Panc1 (cell line): ENCODE measurements at regions not wholly inside any gene's neighbourhood (a gene's known extent, or its start where the extent isn't known, plus 50 kb on each side); places are given as distances from the start of the nearest gene placed in this dataset.

Experiments used
- ATAC-seq: fragments of 200-7000 bp; cut with Tn5 transposase; 2 replicates; pipeline ENCODE4 v1.9.1; 2020; ENCODE audit warnings: mild to moderate bottlenecking, moderate library complexity
- BruUV-seq: library from RNA; stranded (reverse); fragments of 400-500 nt; replicated peaks from 2 replicates; lab custom pipeline; 2021; lab: Mats Ljungman, UMichigan
- CTCF ChIA-PET: fragments of 300-600 bp; sonication (Branson Sonifier 250); formaldehyde crosslinking; loops from one replicate; lab custom pipeline; 2022; ENCODE audit warnings: antibody characterized with exemption; lab: Charles Lee
- POLR2A ChIA-PET: fragments of 300-600 bp; sonication (Branson Sonifier 250); formaldehyde crosslinking; loops from one replicate; lab custom pipeline; 2022; ENCODE audit warnings: antibody characterized with exemption; lab: Charles Lee
- DNase-seq: peaks from one replicate; pipeline ENCODE4 v3.0.0-alpha.2; 2010; ENCODE audit warnings: low read depth, low spot score
- H3K27ac ChIP-seq: 2 replicates; pipeline ENCODE4 v1.5.1; 2011; ENCODE audit warnings: mild to moderate bottlenecking, low read length, inconsistent platforms
- H3K27me3 ChIP-seq: fragments of 200-500 bp; sonication (Bioruptor generic); 2 replicates; pipeline ENCODE4 v1.6.0; 2014; ENCODE audit warnings: low read length, inconsistent platforms; ENCODE audit not compliant: control insufficient read depth, insufficient read depth
- H3K36me3 ChIP-seq: fragments of 200-500 bp; sonication (Bioruptor generic); 2 replicates; pipeline ENCODE4 v1.5.1; 2014; ENCODE audit warnings: inconsistent platforms, mild to moderate bottlenecking, low read length, moderate library complexity; ENCODE audit not compliant: control insufficient read depth, insufficient read depth
- H3K4me1 ChIP-seq: 2 replicates; pipeline ENCODE4 v1.5.1; 2011; ENCODE audit warnings: inconsistent platforms, mild to moderate bottlenecking, low read length, moderate library complexity; ENCODE audit not compliant: control insufficient read depth, insufficient read depth
- H3K4me3 ChIP-seq, 2 experiments: 2 replicates each; pipeline ENCODE4 v1.5.1; 2011 to 2012; ENCODE audit warnings: low read depth in 2 of 2, low read length in 2 of 2, mild to moderate bottlenecking in 2 of 2, inconsistent platforms in 1 of 2, moderate library complexity in 1 of 2
- H3K9me3 ChIP-seq: fragments of 200-500 bp; sonication (Bioruptor generic); 2 replicates; pipeline ENCODE4 v1.5.1; 2014; ENCODE audit warnings: low read depth, mild to moderate bottlenecking, inconsistent platforms, low read length, moderate library complexity; ENCODE audit not compliant: control insufficient read depth, insufficient read depth
- CTCF ChIP-seq: fragments of 450-650 bp; IDR thresholded peaks from 2 replicates; pipeline ENCODE4 v1.5.1; 2017; ENCODE audit warnings: mild to moderate bottlenecking
- POLR2AphosphoS5 ChIP-seq: IDR thresholded peaks from 2 replicates; pipeline ENCODE4 v1.6.1; 2012; ENCODE audit warnings: mild to moderate bottlenecking, low read depth, low read length, moderate library complexity
- REST ChIP-seq, 2 experiments: IDR thresholded peaks; 2 replicates each; pipeline ENCODE4 v1.6.1; 2011 to 2012; ENCODE audit warnings: low read depth in 2 of 2, control low read depth in 1 of 2, low read length in 1 of 2, mild to moderate bottlenecking in 1 of 2, moderate library complexity in 1 of 2; ENCODE audit not compliant: insufficient read depth in 1 of 2
- SIN3A ChIP-seq: IDR thresholded peaks from 2 replicates; pipeline ENCODE4 v1.6.1; 2012; ENCODE audit warnings: low read depth, mild to moderate bottlenecking, low read length, moderate library complexity, borderline replicate concordance; ENCODE audit not compliant: insufficient read depth
- TCF7L2 ChIP-seq: IDR thresholded peaks from 2 replicates; pipeline ENCODE4 v1.6.1; 2011; ENCODE audit warnings: mild to moderate bottlenecking, low read depth, low read length, inconsistent platforms
- in situ Hi-C: cut with HindIII; loops from 2 replicates; pipeline ENCODE4 v1.10.0; 2016; ENCODE audit warnings: low sequenced_read_pairs, low pct_unique_long_range_greater_than_20kb
- intact Hi-C: fragments of 100-400 bp; cut with micrococcal nuclease; formaldehyde crosslinking; loops from one replicate; pipeline ENCODE4 v1.10.0; 2022; ENCODE audit not compliant: unreplicated experiment

DNA sequence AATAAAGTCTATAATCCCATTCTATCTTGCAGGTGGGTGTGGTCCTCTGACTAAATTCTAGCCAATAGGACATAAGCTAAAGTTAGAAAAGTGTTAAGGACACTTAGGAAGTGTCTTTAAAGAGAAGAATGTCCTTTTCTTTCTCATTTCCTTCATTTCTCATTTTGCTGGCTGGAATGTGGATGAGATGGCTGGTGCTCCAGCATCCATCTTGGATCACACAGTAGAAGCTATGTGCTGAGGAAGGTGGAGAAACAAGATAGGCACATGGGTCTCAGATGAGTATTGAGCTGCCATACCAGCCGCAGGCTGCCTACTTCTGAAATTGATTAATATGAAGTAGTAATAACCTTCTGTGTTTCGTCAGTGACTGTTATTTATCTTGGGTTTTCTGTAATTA lies 289.0 kb downstream of the LRFN2 start:
- POLR2A ChIA-PET, result no interaction called here
- Histone ChIP-seq H3K4me1 (no peaks in the 10 kb centered on the region), H3K27ac (no peak overlapping the region), H3K9me3 (no peaks in the 10 kb centered on the region), H3K27me3 (no peaks in the 10 kb centered on the region; the same call in 1 of the 2 replicates), H3K4me3 (no peak overlapping the region), H3K36me3 (no peaks in the 10 kb centered on the region)
- no peak for ATAC-seq
- in situ Hi-C loops, result no loop called here
- DNase-seq, result no peak
- TF ChIP-seq REST (IDR thresholded peaks at IDR 0.05; ENCODE audit: insufficient read depth in 1 of 2, low read depth in 2 of 2, low read length in 1 of 2), result no peak
- no peak for TF ChIP-seq POLR2AphosphoS5
- TF ChIP-seq CTCF, result no peak
- TF ChIP-seq TCF7L2, result no peak
- no peak for TF ChIP-seq SIN3A
- no TSS peak for BruUV-seq
- CTCF ChIA-PET, result no interaction called here
- intact Hi-C loops, result no loop called here

DNA sequence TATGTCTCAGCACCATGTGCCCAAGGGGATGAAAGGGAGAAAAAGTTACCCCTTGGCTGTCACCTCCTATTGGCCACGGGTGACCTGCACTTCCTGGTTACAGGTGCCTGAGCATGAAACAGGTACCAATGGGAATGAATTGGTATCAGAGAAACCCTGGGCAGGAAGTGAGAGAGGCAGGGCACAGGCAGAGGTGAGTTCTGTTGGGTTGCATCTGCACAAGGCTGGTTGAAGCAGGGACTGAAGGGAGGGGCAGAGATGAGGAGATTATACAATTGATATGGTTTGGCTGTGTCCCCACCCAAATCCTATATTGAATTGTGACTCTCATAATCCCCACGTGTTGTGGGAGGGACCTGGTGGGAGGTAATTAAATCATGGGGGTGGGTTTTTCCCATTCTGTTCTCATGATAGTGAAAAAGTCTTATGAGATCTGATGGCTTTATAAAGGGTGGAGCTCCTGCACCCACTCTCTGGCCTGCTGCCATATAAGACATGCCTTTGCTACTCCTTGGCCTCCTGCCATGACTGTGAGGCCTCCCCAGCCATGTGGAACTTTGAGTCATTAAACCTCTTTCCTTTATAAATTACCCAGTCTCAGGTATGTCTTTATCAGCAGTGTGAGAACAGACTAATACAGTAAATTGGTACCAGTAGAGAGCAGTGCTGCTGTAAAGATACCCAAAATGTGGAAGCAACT lies 291.8 kb downstream of the LRFN2 start:
- intact Hi-C loops (no loop called here), in situ Hi-C loops (no loop called here)
- H3K9me3 ChIP-seq, result no peaks in the 10 kb centered on the region
- POLR2A ChIA-PET, result no interaction called here
- H3K36me3 ChIP-seq, result no peaks in the 10 kb centered on the region
- no peak overlapping the region for H3K27ac ChIP-seq
- no peak for DNase-seq
- no peak overlapping the region for H3K4me3 ChIP-seq
- no TSS peak for BruUV-seq
- no peak for TF ChIP-seq POLR2AphosphoS5
- no peak for TF ChIP-seq REST (IDR thresholded peaks at IDR 0.05; ENCODE audit: insufficient read depth in 1 of 2, low read depth in 2 of 2, low read length in 1 of 2)
- ATAC-seq, result no peak
- CTCF ChIA-PET, result interaction anchor here (1.1 kb wide), 1 partner anchor 314 kb away, joined by 6 read pairs; no protein-coding TSS in a partner anchor
- H3K4me1 ChIP-seq, result no peaks in the 10 kb centered on the region
- H3K27me3 ChIP-seq, result no peaks in the 10 kb centered on the region; the same call in 1 of the 2 replicates
